Inflammatory macrophage treated with lipopolysaccharide for 4 hours (primary cell): ENCODE measurements at regions not wholly inside any gene's neighbourhood (a gene's known extent, or its start where the extent isn't known, plus 50 kb on each side); places are given as distances from the start of the nearest gene placed in this dataset.
"Not testable (repeated sequence)": the region's sequence is repeated elsewhere in the genome, so short reads cannot be mapped to it uniquely, and the experiment has no call there.

Experiments used
- DNase-seq: peaks from one replicate; pipeline ENCODE4 v3.0.0-alpha.2; 2020

- DNase-seq: no peak
Observed at GRCh38 chr4:179164267-179164999, 1722.2 kb upstream of the AGA start.

- DNase-seq: no peak
Observed at GRCh38 chr4:179165000-179165738, 1722.9 kb upstream of the AGA start.

- DNase-seq: no peak
Observed at GRCh38 chr4:179165862-179166261, 1723.6 kb upstream of the AGA start.

- not testable (repeated sequence) for DNase-seq
Observed at GRCh38 chr4:179170308-179170707, 1728.1 kb upstream of the AGA start.

- no peak for DNase-seq
Observed at GRCh38 chr4:179182741-179183140, 1740.5 kb upstream of the AGA start.

GRCh38 chr4:179195887-179196286 is 1753.7 kb upstream of the AGA start:
- DNase-seq: no peak

- DNase-seq: no peak
Observed at GRCh38 chr4:179196511-179196910, 1754.3 kb upstream of the AGA start.

- no peak for DNase-seq
Observed at GRCh38 chr4:179200681-179201080, 1758.4 kb upstream of the AGA start.

GRCh38 chr4:179225594-179225993 is 1783.4 kb upstream of the AGA start:
- no peak for DNase-seq

- DNase-seq: no peak
Observed at GRCh38 chr4:179248821-179249220, 1806.6 kb upstream of the AGA start.

- no peak for DNase-seq
Observed at GRCh38 chr4:179268791-179269190, 1826.6 kb upstream of the AGA start.

GRCh38 chr4:179272282-179272681 is 1830.0 kb upstream of the AGA start:
- no peak for DNase-seq

- no peak for DNase-seq
Observed at GRCh38 chr4:179278647-179279046, 1836.4 kb upstream of the AGA start.

GRCh38 chr4:179285696-179286095 is 1843.5 kb upstream of the AGA start:
- DNase-seq: no peak

GRCh38 chr4:179291657-179292056 is 1849.4 kb upstream of the AGA start:
- no peak for DNase-seq

GRCh38 chr4:179292468-179292867 is 1850.2 kb upstream of the AGA start:
- DNase-seq: no peak

GRCh38 chr4:179307297-179308136 is 1865.3 kb upstream of the AGA start:
- DNase-seq: peak; percentile 35

GRCh38 chr4:179313823-179314222 is 1871.6 kb upstream of the AGA start:
- DNase-seq: no peak

- no peak for DNase-seq
Observed at GRCh38 chr4:179325181-179325580, 1882.9 kb upstream of the AGA start.

- no peak for DNase-seq
Observed at GRCh38 chr4:179328627-179329026, 1886.4 kb upstream of the AGA start.

- no peak for DNase-seq
Observed at GRCh38 chr4:179331362-179331761, 1889.1 kb upstream of the AGA start.

GRCh38 chr4:179344861-179345260 is 1902.6 kb upstream of the AGA start:
- no peak for DNase-seq

- no peak for DNase-seq
Observed at GRCh38 chr4:179352221-179352620, 1910.0 kb upstream of the AGA start.

- DNase-seq: no peak
Observed at GRCh38 chr4:179353786-179354185, 1911.5 kb upstream of the AGA start.
